GM13976 (cell line): ENCODE measurements at regions not wholly inside any gene's neighbourhood (a gene's known extent, or its start where the extent isn't known, plus 50 kb on each side); places are given as distances from the start of the nearest gene placed in this dataset.

Source experiments
- DNase-seq: peaks from one replicate; pipeline ENCODE4 v3.0.0; 2012; ENCODE audit warnings: low spot score
- CTCF ChIP-seq: IDR thresholded peaks from 2 replicates; pipeline ENCODE4 v1.5.1; 2012; ENCODE audit warnings: borderline replicate concordance, mild to moderate bottlenecking; ENCODE audit not compliant: insufficient read depth; ENCODE audit errors: extremely low read depth, missing control alignments, control extremely low read depth
- in situ Hi-C: fragments of 300-500 bp; cut with MboI; formaldehyde crosslinking; loops from one replicate; pipeline ENCODE4 v1.12.0; 2022; ENCODE audit warnings: low sequenced_read_pairs, mixed read lengths, inconsistent platforms; ENCODE audit not compliant: unreplicated experiment

- in situ Hi-C loops = no loop called here
- TF ChIP-seq CTCF = no peak
- no peak for DNase-seq
Measured at GRCh38 chr6:14758421-14759081, 487.3 kb upstream of the JARID2 start.

- DNase-seq = peak; percentile 36
- in situ Hi-C loops = no loop called here
- no peak for TF ChIP-seq CTCF
Measured at GRCh38 chr6:14759976-14760672, 485.7 kb upstream of the JARID2 start.

- no peak for TF ChIP-seq CTCF
- in situ Hi-C loops = no loop called here
Measured at GRCh38 chr6:14762077-14762476, 483.8 kb upstream of the JARID2 start.

GRCh38 chr6:14763139-14763538 lies 482.7 kb upstream of the JARID2 start:
- no peak for DNase-seq
- in situ Hi-C loops = no loop called here
- TF ChIP-seq CTCF = no peak

More at GRCh38 chr6:14762077-14762476, 483.8 kb upstream of the JARID2 start:
- no peak for DNase-seq

- in situ Hi-C loops = no loop called here
- TF ChIP-seq CTCF = no peak
- no peak for DNase-seq
Measured at GRCh38 chr6:14763616-14764015, 482.3 kb upstream of the JARID2 start.

- DNase-seq = no peak
- no peak for TF ChIP-seq CTCF
- in situ Hi-C loops = no loop called here
Measured at GRCh38 chr6:14765106-14765505, 480.8 kb upstream of the JARID2 start.
